CD14-positive monocyte (primary cell): ENCODE measurements at regions not wholly inside any gene's neighbourhood (a gene's known extent, or its start where the extent isn't known, plus 50 kb on each side); places are given as distances from the start of the nearest gene placed in this dataset.

ENCODE experiments used
- DNase-seq, 3 donors: peaks; one replicate each; pipeline ENCODE4 v3.0.0-alpha.2; 2011 to 2022
- H2AFZ ChIP-seq: 2 replicates; pipeline ENCODE4 v1.6.0; 2012; ENCODE audit warnings: mild to moderate bottlenecking, low read depth, low read length, inconsistent platforms; ENCODE audit not compliant: insufficient read depth, poor library complexity, severe bottlenecking
- H3K27ac ChIP-seq, 2 donors: 1 replicate in 1 of 2; 2 replicates in 1 of 2; pipeline ENCODE4 v1.5.1; 2012 to 2013; ENCODE audit warnings: low read length in 2 of 2, control low read depth in 1 of 2, inconsistent platforms in 1 of 2, low read depth in 1 of 2, mild to moderate bottlenecking in 1 of 2
- H3K27me3 ChIP-seq, 2 donors: one replicate each; pipeline versions ENCODE4 v1.6.0 to v1.6.1; 2011 to 2013; ENCODE audit warnings: low read length in 2 of 2; ENCODE audit not compliant: control insufficient read depth in 2 of 2, insufficient read depth in 2 of 2
- H3K36me3 ChIP-seq, 2 donors: replicated peaks in 1 of 2; 1 replicate in 1 of 2; 2 replicates in 1 of 2; pipeline versions ENCODE4 v1.5.1 to v1.6.1; 2012 to 2013; ENCODE audit warnings: low read length in 2 of 2, control low read depth in 1 of 2, inconsistent platforms in 1 of 2, mild to moderate bottlenecking in 1 of 2; ENCODE audit not compliant: insufficient read depth in 2 of 2, control insufficient read depth in 1 of 2
- H3K4me1 ChIP-seq, 2 donors: 1 replicate in 1 of 2; 2 replicates in 1 of 2; pipeline versions ENCODE4 v1.5.1 to v1.6.1; 2012 to 2013; ENCODE audit warnings: low read length in 2 of 2, control low read depth in 1 of 2, inconsistent platforms in 1 of 2, mild to moderate bottlenecking in 1 of 2, moderate library complexity in 1 of 2; ENCODE audit not compliant: insufficient read depth in 2 of 2, control insufficient read depth in 1 of 2
- H3K4me2 ChIP-seq: replicated peaks from 2 replicates; pipeline ENCODE3; 2012; ENCODE audit warnings: low read length, moderate library complexity, mild to moderate bottlenecking; ENCODE audit not compliant: poor library complexity, severe bottlenecking; ENCODE audit errors: extremely low read depth
- H3K4me3 ChIP-seq, 3 experiments: fragments of 200-600 bp in 1 of 3; sonication (generic) in 1 of 3; replicated peaks in 1 of 3; 1 replicate in 2 of 3; 2 replicates in 1 of 3; pipeline ENCODE4 v1.5.1; 2011 to 2013; ENCODE audit warnings: low read length in 3 of 3, mild to moderate bottlenecking in 3 of 3, control low read depth in 2 of 3, low read depth in 2 of 3, inconsistent platforms in 1 of 3, moderate library complexity in 1 of 3
- H3K79me2 ChIP-seq: 2 replicates; pipeline ENCODE4 v1.6.0; 2012; ENCODE audit warnings: mild to moderate bottlenecking, control low read depth, inconsistent platforms, low read length, moderate library complexity; ENCODE audit not compliant: insufficient read depth
- H3K9ac ChIP-seq: 2 replicates; pipeline ENCODE4 v1.6.0; 2017; ENCODE audit warnings: low read length, mild to moderate bottlenecking; ENCODE audit not compliant: insufficient read depth, poor library complexity, severe bottlenecking
- H3K9me3 ChIP-seq, 2 donors: replicated peaks in 1 of 2; 1 replicate in 1 of 2; 2 replicates in 1 of 2; pipeline versions ENCODE4 v1.5.1 to v1.6.1; 2012 to 2013; ENCODE audit warnings: low read length in 2 of 2, control low read depth in 1 of 2; ENCODE audit not compliant: control insufficient read depth in 1 of 2, insufficient read depth in 1 of 2
- H4K20me1 ChIP-seq: 2 replicates; pipeline ENCODE4 v1.6.0; 2012; ENCODE audit warnings: mild to moderate bottlenecking, low read length, control low read depth, moderate library complexity; ENCODE audit not compliant: insufficient read depth
- H3K27ac Mint-ChIP-seq, 7 donors: one replicate each; pipeline ENCODE4 v1.8.0; 2020; ENCODE audit warnings: mild to moderate bottlenecking in 7 of 7, mixed read lengths in 7 of 7, moderate library complexity in 6 of 7, inconsistent platforms in 2 of 7
- H3K27me3 Mint-ChIP-seq, 3 donors: one replicate each; pipeline ENCODE4 v1.8.0; 2021 to 2022; ENCODE audit warnings: low read depth in 3 of 3, mild to moderate bottlenecking in 3 of 3, mixed read lengths in 3 of 3, moderate library complexity in 3 of 3, inconsistent platforms in 1 of 3
- H3K36me3 Mint-ChIP-seq, 2 donors: one replicate each; pipeline ENCODE4 v1.8.0; 2020; ENCODE audit warnings: mixed read lengths in 2 of 2, inconsistent platforms in 1 of 2, mild to moderate bottlenecking in 1 of 2
- H3K4me1 Mint-ChIP-seq: one replicate; pipeline ENCODE4 v1.8.0; 2020; ENCODE audit warnings: mild to moderate bottlenecking, mixed read lengths
- H3K4me3 Mint-ChIP-seq, 2 donors: one replicate each; pipeline ENCODE4 v1.8.0; 2020; ENCODE audit warnings: mild to moderate bottlenecking in 2 of 2, mixed read lengths in 2 of 2, moderate library complexity in 1 of 2
- H3K9me3 Mint-ChIP-seq, 7 donors: one replicate each; pipeline ENCODE4 v1.8.0; 2020 to 2022; ENCODE audit warnings: mixed read lengths in 7 of 7, mild to moderate bottlenecking in 6 of 7, moderate library complexity in 6 of 7, inconsistent platforms in 2 of 7
- CTCF ChIP-seq: fragments of 200-600 bp; IDR thresholded peaks from one replicate; pipeline ENCODE4 v1.8.0; 2022; ENCODE audit warnings: antibody characterized with exemption, mild to moderate bottlenecking
- whole genome bisulfite sequencing: methylation state at CpG from one replicate; pipeline ENCODE4 v1.1.5; 2013; ENCODE audit warnings: missing lambda C conversion rate; ENCODE audit not compliant: insufficient coverage; 5-methylcytosine and 5-hydroxymethylcytosine counted together
- intact Hi-C, 2 donors: fragments of 100-400 bp; cut with micrococcal nuclease; formaldehyde crosslinking; loops; one replicate each; pipeline versions ENCODE4 v1.15.0 to v1.15.1; 2023

GRCh38 chr5:159440968-159441367 lies 110.7 kb upstream of the IL12B start:
- Mint-ChIP-seq H3K27ac (no peak overlapping the region), H3K4me1 (no peaks in the 10 kb centered on the region), H3K9me3 (peaks cover 0 to 1% (median 0%) of the 10 kb centered on the region in 7 donors), H3K27me3 (no peaks in the 10 kb centered on the region), H3K36me3 (no peaks in the 10 kb centered on the region), H3K4me3 (no peak overlapping the region)
- Histone ChIP-seq H2AFZ (no peak overlapping the region), H3K4me2 (no peak overlapping the region), H3K4me3 (no peak overlapping the region), H3K27ac (no peak overlapping the region), H3K9me3 (no peaks in the 10 kb centered on the region), H3K79me2 (no peaks in the 10 kb centered on the region), H4K20me1 (no peaks in the 10 kb centered on the region), H3K36me3 (no peaks in the 10 kb centered on the region), H3K4me1 (no peaks in the 10 kb centered on the region), H3K9ac (no peak overlapping the region), H3K27me3 (no peaks in the 10 kb centered on the region)
- WGBS: 100% methylated on average over 1 of the region's 4 CpGs
- intact Hi-C loops: no loop called here
- TF ChIP-seq CTCF: no peak
- DNase-seq: no peak

GRCh38 chr5:159441441-159441840 lies 111.2 kb upstream of the IL12B start:
- H3K36me3 ChIP-seq: no peaks in the 10 kb centered on the region
- no peaks in the 10 kb centered on the region for H3K27me3 ChIP-seq
- peaks cover 0 to 1% (median 0%) of the 10 kb centered on the region in 7 donors for H3K9me3 Mint-ChIP-seq
- WGBS: 87% methylated on average over 3 of the region's 3 CpGs
- no peaks in the 10 kb centered on the region for H3K27me3 Mint-ChIP-seq
- no peak overlapping the region for H3K4me2 ChIP-seq
- intact Hi-C loops: no loop called here
- H4K20me1 ChIP-seq: no peaks in the 10 kb centered on the region
- H3K4me1 ChIP-seq: no peaks in the 10 kb centered on the region
- H2AFZ ChIP-seq: no peak overlapping the region
- H3K4me3 Mint-ChIP-seq: no peak overlapping the region
- H3K9ac ChIP-seq: no peak overlapping the region
- DNase-seq: no peak
- H3K4me3 ChIP-seq: no peak overlapping the region
- H3K79me2 ChIP-seq: no peaks in the 10 kb centered on the region
- no peak overlapping the region for H3K27ac ChIP-seq
- no peaks in the 10 kb centered on the region for H3K9me3 ChIP-seq
- H3K27ac Mint-ChIP-seq: no peak overlapping the region
- H3K4me1 Mint-ChIP-seq: no peaks in the 10 kb centered on the region
- no peak for TF ChIP-seq CTCF
- no peaks in the 10 kb centered on the region for H3K36me3 Mint-ChIP-seq
